Brain pericyte (primary cell): ENCODE measurements at regions not wholly inside any gene's neighbourhood (a gene's known extent, or its start where the extent isn't known, plus 50 kb on each side); places are given as distances from the start of the nearest gene placed in this dataset.

ENCODE experiments used
- DNase-seq: peaks from one replicate; pipeline ENCODE4 v3.0.0-alpha.2; 2012; ENCODE audit warnings: low read depth, low spot score

- DNase-seq = no peak
These were observed 85.3 kb downstream of the MATN1 start for GRCh38 chr1:30638086-30638485.

GRCh38 chr1:30637183-30637980, 86.0 kb downstream of the MATN1 start:
- no peak for DNase-seq

- DNase-seq = no peak
These were observed 86.8 kb downstream of the MATN1 start for GRCh38 chr1:30636621-30637020.

- no peak for DNase-seq
These were observed 87.9 kb downstream of the MATN1 start for GRCh38 chr1:30635391-30635975.

GRCh38 chr1:30634507-30634906, 88.9 kb downstream of the MATN1 start:
- no peak for DNase-seq

GRCh38 chr1:30633294-30633693, 90.1 kb downstream of the MATN1 start:
- DNase-seq = no peak

GRCh38 chr1:30632481-30632880, 90.9 kb downstream of the MATN1 start:
- DNase-seq = no peak

GRCh38 chr1:30631700-30632099, 91.7 kb downstream of the MATN1 start:
- DNase-seq = no peak

- DNase-seq = no peak
These were observed 93.9 kb downstream of the MATN1 start for GRCh38 chr1:30629501-30629900.

GRCh38 chr1:30627994-30628393, 95.4 kb downstream of the MATN1 start:
- DNase-seq = no peak

GRCh38 chr1:30627206-30627605, 96.2 kb downstream of the MATN1 start:
- no peak for DNase-seq

GRCh38 chr1:30623431-30623830, 100.0 kb downstream of the MATN1 start:
- DNase-seq = no peak

GRCh38 chr1:30619619-30620018, 103.8 kb downstream of the MATN1 start:
- DNase-seq = no peak

- DNase-seq = no peak
These were observed 105.0 kb downstream of the MATN1 start for GRCh38 chr1:30618335-30618747.

- no peak for DNase-seq
These were observed 106.6 kb downstream of the MATN1 start for GRCh38 chr1:30616759-30617158.

- no peak for DNase-seq
These were observed 107.4 kb downstream of the MATN1 start for GRCh38 chr1:30615816-30616590.

GRCh38 chr1:30615076-30615795, 108.1 kb downstream of the MATN1 start:
- DNase-seq = no peak

GRCh38 chr1:30613188-30613587, 110.2 kb downstream of the MATN1 start:
- DNase-seq = no peak

GRCh38 chr1:30612536-30613065, 110.8 kb downstream of the MATN1 start:
- DNase-seq = no peak

- DNase-seq = no peak
These were observed 111.6 kb downstream of the MATN1 start for GRCh38 chr1:30611741-30612309.

- DNase-seq = no peak
These were observed 112.5 kb downstream of the MATN1 start for GRCh38 chr1:30610917-30611316.
